Thyroid gland (tissue), 4 donors: ENCODE measurements at regions not wholly inside any gene's neighbourhood (a gene's known extent, or its start where the extent isn't known, plus 50 kb on each side); places are given as distances from the start of the nearest gene placed in this dataset.

ENCODE experiments used
- POLR2A ChIP-seq, 2 donors: fragments of 450-650 bp; IDR thresholded peaks; one replicate each; pipeline ENCODE4 v1.6.1; 2017; ENCODE audit warnings: antibody characterized with exemption in 2 of 2, mild to moderate bottlenecking in 2 of 2, moderate library complexity in 1 of 2
- TF ChIP-seq, protein P1 (sequence below), 6 experiments: fragments of 200-600 bp in 3 of 6; fragments of 450-650 bp in 3 of 6; sonication (generic) in 3 of 6; IDR thresholded peaks; one replicate each; pipeline ENCODE4 v1.5.1; 2016 to 2019; ENCODE audit warnings: antibody characterized with exemption in 6 of 6, mild to moderate bottlenecking in 2 of 6, inconsistent platforms in 1 of 6, moderate library complexity in 1 of 6

DNA sequence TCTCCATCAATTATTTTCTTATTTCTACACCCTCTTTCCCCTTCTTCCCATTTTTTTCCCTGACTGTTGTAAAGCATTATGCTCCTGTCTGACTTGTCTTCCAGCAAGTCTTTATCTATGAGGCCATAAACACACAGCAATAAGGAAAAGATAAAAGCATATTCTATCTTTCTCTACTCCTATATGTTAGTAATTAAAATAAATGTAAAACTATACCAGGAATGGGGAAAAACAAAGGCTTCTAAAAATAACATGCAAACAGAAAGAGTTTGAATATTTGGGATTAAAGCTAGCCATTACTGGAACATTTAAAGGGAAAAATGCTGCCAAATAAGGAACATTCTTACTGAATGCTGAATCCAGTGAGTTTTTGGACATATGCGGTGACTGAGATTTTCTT is 471.7 kb upstream of the HS3ST1 start:
- TF ChIP-seq, protein P1, sequence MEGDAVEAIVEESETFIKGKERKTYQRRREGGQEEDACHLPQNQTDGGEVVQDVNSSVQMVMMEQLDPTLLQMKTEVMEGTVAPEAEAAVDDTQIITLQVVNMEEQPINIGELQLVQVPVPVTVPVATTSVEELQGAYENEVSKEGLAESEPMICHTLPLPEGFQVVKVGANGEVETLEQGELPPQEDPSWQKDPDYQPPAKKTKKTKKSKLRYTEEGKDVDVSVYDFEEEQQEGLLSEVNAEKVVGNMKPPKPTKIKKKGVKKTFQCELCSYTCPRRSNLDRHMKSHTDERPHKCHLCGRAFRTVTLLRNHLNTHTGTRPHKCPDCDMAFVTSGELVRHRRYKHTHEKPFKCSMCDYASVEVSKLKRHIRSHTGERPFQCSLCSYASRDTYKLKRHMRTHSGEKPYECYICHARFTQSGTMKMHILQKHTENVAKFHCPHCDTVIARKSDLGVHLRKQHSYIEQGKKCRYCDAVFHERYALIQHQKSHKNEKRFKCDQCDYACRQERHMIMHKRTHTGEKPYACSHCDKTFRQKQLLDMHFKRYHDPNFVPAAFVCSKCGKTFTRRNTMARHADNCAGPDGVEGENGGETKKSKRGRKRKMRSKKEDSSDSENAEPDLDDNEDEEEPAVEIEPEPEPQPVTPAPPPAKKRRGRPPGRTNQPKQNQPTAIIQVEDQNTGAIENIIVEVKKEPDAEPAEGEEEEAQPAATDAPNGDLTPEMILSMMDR (IDR thresholded peaks at IDR 0.05), result no peak
- no peak for TF ChIP-seq POLR2A (IDR thresholded peaks at IDR 0.05)
